ENCODE measurements at regions not wholly inside any gene's neighbourhood (a gene's known extent, or its start where the extent isn't known, plus 50 kb on each side); places are given as distances from the start of the nearest gene placed in this dataset.

DNA sequence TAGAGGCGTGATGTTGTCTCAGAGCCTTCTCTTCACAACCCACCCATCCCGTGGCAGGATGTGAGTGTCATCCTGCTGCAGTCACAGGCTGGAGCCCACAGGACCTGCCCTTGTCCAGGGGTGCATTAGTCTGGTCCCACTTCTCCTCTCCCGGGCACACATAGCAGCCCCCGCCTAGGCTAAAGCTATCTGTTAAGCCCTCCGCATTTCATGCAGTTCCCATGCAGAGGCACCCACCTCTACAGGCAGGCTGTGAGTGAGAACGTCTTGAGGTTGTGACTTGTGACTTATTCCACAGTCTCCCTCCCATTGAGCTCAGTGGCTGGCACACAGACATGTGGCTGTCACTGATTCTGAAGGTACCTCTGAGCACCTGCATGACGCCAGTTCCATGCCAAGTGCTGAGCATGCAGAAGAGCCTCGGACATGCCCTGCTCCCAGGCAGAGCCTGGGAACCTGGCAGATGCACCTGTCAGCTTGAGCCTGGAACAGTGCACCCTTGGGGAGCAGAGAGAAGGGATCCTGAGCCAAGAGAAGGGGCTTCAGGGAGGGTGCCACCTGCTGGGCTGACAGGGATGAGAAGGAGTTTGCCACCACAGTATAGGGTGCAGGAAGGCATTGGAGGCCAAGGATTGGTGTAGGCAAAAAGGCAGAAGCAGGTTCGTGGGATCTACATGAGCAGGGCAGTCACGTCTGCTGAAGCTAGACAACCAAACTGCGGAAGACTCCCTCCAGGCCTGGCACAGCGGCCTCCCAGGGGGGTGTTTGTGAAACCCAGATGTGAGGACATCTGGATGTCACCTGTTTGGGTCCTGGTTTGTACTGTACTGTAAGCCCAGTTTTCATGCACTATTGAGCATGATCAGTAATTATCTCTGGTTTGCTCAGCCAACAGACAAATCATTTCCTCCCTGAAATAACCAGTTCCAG lies 213.6 kb downstream of the GLI2 start:
- TF ChIP-seq, protein P1, sequence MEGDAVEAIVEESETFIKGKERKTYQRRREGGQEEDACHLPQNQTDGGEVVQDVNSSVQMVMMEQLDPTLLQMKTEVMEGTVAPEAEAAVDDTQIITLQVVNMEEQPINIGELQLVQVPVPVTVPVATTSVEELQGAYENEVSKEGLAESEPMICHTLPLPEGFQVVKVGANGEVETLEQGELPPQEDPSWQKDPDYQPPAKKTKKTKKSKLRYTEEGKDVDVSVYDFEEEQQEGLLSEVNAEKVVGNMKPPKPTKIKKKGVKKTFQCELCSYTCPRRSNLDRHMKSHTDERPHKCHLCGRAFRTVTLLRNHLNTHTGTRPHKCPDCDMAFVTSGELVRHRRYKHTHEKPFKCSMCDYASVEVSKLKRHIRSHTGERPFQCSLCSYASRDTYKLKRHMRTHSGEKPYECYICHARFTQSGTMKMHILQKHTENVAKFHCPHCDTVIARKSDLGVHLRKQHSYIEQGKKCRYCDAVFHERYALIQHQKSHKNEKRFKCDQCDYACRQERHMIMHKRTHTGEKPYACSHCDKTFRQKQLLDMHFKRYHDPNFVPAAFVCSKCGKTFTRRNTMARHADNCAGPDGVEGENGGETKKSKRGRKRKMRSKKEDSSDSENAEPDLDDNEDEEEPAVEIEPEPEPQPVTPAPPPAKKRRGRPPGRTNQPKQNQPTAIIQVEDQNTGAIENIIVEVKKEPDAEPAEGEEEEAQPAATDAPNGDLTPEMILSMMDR (IDR thresholded peaks at IDR 0.05) = no peak
- TF ChIP-seq POLR2A (IDR thresholded peaks at IDR 0.05) = no peak
